K562 (cell line): ENCODE measurements at regions not wholly inside any gene's neighbourhood (a gene's known extent, or its start where the extent isn't known, plus 50 kb on each side); places are given as distances from the start of the nearest gene placed in this dataset.

ENCODE experiments used
- ATAC-seq: fragments of 200-7000 bp; cut with Tn5 transposase; 3 replicates; pipeline ENCODE4 v1.9.1; 2020; ENCODE audit warnings: moderate library complexity
- BruUV-seq: library from RNA; stranded (reverse); fragments of 400-500 nt; replicated peaks from 2 replicates; lab custom pipeline; 2021; lab: Mats Ljungman, UMichigan
- CTCF ChIA-PET: fragments of 300-600 bp; formaldehyde crosslinking; extraction: SDS; loops from one replicate; lab custom pipeline; 2021; ENCODE audit warnings: low intra/inter-chr PET ratio; lab: Yijun Ruan, JAX
- POLR2A ChIA-PET: fragments of 300-600, 350-650 bp; sonication (Branson Sonifier 250); formaldehyde crosslinking; extraction: SDS; loops from one replicate; lab custom pipeline; 2021; ENCODE audit warnings: antibody characterized with exemption, inconsistent platforms; lab: Yijun Ruan, JAX
- DNase-seq, 4 experiments: peaks; one replicate each; pipeline versions ENCODE4 v3.0.0 to v3.0.0-alpha.2; 2011 to 2018; ENCODE audit warnings: low spot score in 3 of 4, mixed read lengths in 3 of 4; ENCODE audit errors: extremely low read depth in 1 of 4
- FAIRE-seq: peaks from 2 replicates; lab custom pipeline; 2011; peaks lifted over from hg19 to GRCh38; lab: Jason Lieb, UNC
- H2AFZ ChIP-seq: 2 replicates; pipeline ENCODE4 v1.6.0; 2011; ENCODE audit warnings: low read depth, low read length, control low read depth, inconsistent platforms
- H3K27ac ChIP-seq: fragments of 200-600 bp; 3 replicates; pipeline ENCODE4 v1.8.0; 2011; ENCODE audit warnings: low read depth, mild to moderate bottlenecking, control low read depth, inconsistent platforms, low read length, moderate library complexity, mixed read lengths; ENCODE audit errors: extremely low read depth
- H3K27me3 ChIP-seq, 2 experiments: fragments of 300-600 bp in 1 of 2; 2 replicates in 1 of 2; 3 replicates in 1 of 2; pipeline versions ENCODE4 v1.6.0 to v1.8.0; 2011; ENCODE audit warnings: inconsistent platforms in 2 of 2, low read length in 2 of 2, mild to moderate bottlenecking in 1 of 2, mixed read lengths in 1 of 2, moderate library complexity in 1 of 2; ENCODE audit not compliant: control insufficient read depth in 2 of 2, insufficient read depth in 2 of 2
- H3K36me3 ChIP-seq: fragments of 300-600 bp; 3 replicates; pipeline ENCODE4 v1.8.0; 2011; ENCODE audit warnings: mild to moderate bottlenecking, low read length, inconsistent platforms; ENCODE audit not compliant: control insufficient read depth, insufficient read depth
- H3K4me1 ChIP-seq, 2 experiments: fragments of 200-600 bp in 1 of 2; replicated peaks in 1 of 2; 2 replicates in 1 of 2; 3 replicates in 1 of 2; pipeline versions ENCODE4 v1.5.1 to v1.8.0; 2011; ENCODE audit warnings: inconsistent platforms in 2 of 2, low read length in 2 of 2, mild to moderate bottlenecking in 1 of 2, mixed read lengths in 1 of 2, moderate library complexity in 1 of 2; ENCODE audit not compliant: control insufficient read depth in 2 of 2, insufficient read depth in 2 of 2
- H3K4me2 ChIP-seq: 2 replicates; pipeline ENCODE4 v1.6.1; 2011; ENCODE audit warnings: low read length, control low read depth, inconsistent platforms, mixed read lengths; ENCODE audit not compliant: insufficient read depth
- H3K4me3 ChIP-seq: fragments of 200-600 bp; sonication (generic), shearing (Covaris generic); 2 replicates; pipeline ENCODE4 v1.5.1; 2016; ENCODE audit warnings: control low read depth, inconsistent platforms
- H3K79me2 ChIP-seq: fragments of 200-600 bp; 3 replicates; pipeline ENCODE4 v1.8.0; 2011; ENCODE audit warnings: low read length, inconsistent platforms; ENCODE audit not compliant: control insufficient read depth, insufficient read depth
- H3K9ac ChIP-seq, 2 experiments: 2 replicates each; pipeline versions ENCODE4 v1.6.0 to v1.6.1; 2011; ENCODE audit warnings: low read depth in 2 of 2, low read length in 2 of 2, control low read depth in 1 of 2, inconsistent platforms in 1 of 2, mild to moderate bottlenecking in 1 of 2, mixed read lengths in 1 of 2; ENCODE audit not compliant: insufficient read depth in 1 of 2
- H3K9me1 ChIP-seq: one replicate; pipeline ENCODE4 v1.6.0; 2011; ENCODE audit warnings: inconsistent platforms, mild to moderate bottlenecking, low read length, moderate library complexity; ENCODE audit not compliant: control insufficient read depth, insufficient read depth
- H3K9me3 ChIP-seq: replicated peaks from 2 replicates; pipeline ENCODE4 v1.5.1; 2011; ENCODE audit warnings: low read depth, low read length, inconsistent platforms; ENCODE audit not compliant: control insufficient read depth, insufficient read depth
- H4K20me1 ChIP-seq: replicated peaks from 2 replicates; pipeline ENCODE4 v1.6.1; 2011; ENCODE audit warnings: low read length, inconsistent platforms, mixed read lengths; ENCODE audit not compliant: control insufficient read depth, insufficient read depth
- ATF1 ChIP-seq, 2 experiments: fragments of 450-650 bp in 1 of 2; IDR thresholded peaks; 2 replicates each; pipeline ENCODE4 v1.6.1; 2016; ENCODE audit warnings: missing compliant biosample characterization in 1 of 2, missing genetic modification characterization in 1 of 2
- BMI1 ChIP-seq: fragments of 150-350 bp; IDR thresholded peaks from 2 replicates; pipeline ENCODE4 v1.6.1; 2014; ENCODE audit warnings: low read length
- EGR1 ChIP-seq: fragments of 450-650 bp; conservative IDR thresholded peaks from 2 replicates; pipeline ENCODE4 v1.6.1; 2017; ENCODE audit warnings: mild to moderate bottlenecking
- MLLT1 ChIP-seq, 2 experiments: fragments of 450-650 bp; IDR thresholded peaks; 2 replicates each; pipeline ENCODE4 v1.6.1; 2016
- NFRKB ChIP-seq: fragments of 450-650 bp; IDR thresholded peaks from 2 replicates; pipeline ENCODE4 v1.6.1; 2016; ENCODE audit warnings: low read depth
- PPARD ChIP-seq: fragments of 250-450 bp; sonication (Bioruptor Pico); IDR thresholded peaks from 2 replicates; pipeline ENCODE4 v1.8.0; 2022; ENCODE audit warnings: inconsistent platforms, mild to moderate bottlenecking, moderate library complexity
- RFX1 ChIP-seq: fragments of 450-650 bp; IDR thresholded peaks from 2 replicates; pipeline ENCODE4 v1.6.1; 2016; ENCODE audit warnings: mild to moderate bottlenecking, moderate library complexity
- ZNF584 ChIP-seq: fragments of 200-800 bp; sonication (Bioruptor generic); IDR thresholded peaks from 2 replicates; pipeline ENCODE4 v1.6.1; 2016; ENCODE audit warnings: low read depth, mild to moderate bottlenecking, missing genetic modification characterization, missing compliant biosample characterization
- WGBS: fragments of 100-300 bp; shearing (Covaris generic); methylation state at CpG from one replicate; pipeline ENCODE4 v1.1.6; 2016; ENCODE audit warnings: low coverage, mixed read lengths; ENCODE audit not compliant: insufficient coverage; ENCODE audit errors: missing lambda C conversion rate; 5-methylcytosine and 5-hydroxymethylcytosine counted together
- in situ Hi-C: fragments of 300-500 bp; cut with MboI; formaldehyde crosslinking; loops from 4 replicates; pipeline ENCODE4 v1.15.0; 2018; ENCODE audit warnings: inconsistent platforms, mixed read lengths
- intact Hi-C: fragments of 100-400 bp; cut with micrococcal nuclease; formaldehyde crosslinking; loops from 2 replicates; pipeline ENCODE4 v1.14.2; 2022

GRCh38 chr15:92820236-92821021 is 79.7 kb upstream of the CHD2 start (continued):
- TF ChIP-seq MLLT1 (IDR thresholded peaks at IDR 0.05) (no peak; a peak in 2 of 4 replicates), ATF1 (CRISPR knock-in tag; IDR thresholded peaks at IDR 0.05) (no peak), ATF1 (tag; IDR thresholded peaks at IDR 0.05) (peak; percentile 46), RFX1 (peak; percentile 93), EGR1 (peak; percentile 92), ZNF584 (0 out of 2 replicates have a peak, but pooled peaks have one; percentile 31), NFRKB (peak; percentile 95), BMI1 (peak; percentile 59; the same call in 1 of the 2 replicates), PPARD (CRISPR knock-in tag) (no peak)
- TF ChIP-seq, all 486 proteins: peak for 79

- CTCF ChIA-PET = no interaction called here
- Histone ChIP-seq H3K9ac (no peak overlapping the region), H3K4me1 (peaks cover 24 to 32% of the 10 kb centered on the region in 2 experiments), H3K4me3 (no peak overlapping the region), H2AFZ (peak overlapping the region; percentile 54), H3K4me2 (no peak overlapping the region), H3K27ac (no peak overlapping the region), H4K20me1 (no peaks in the 10 kb centered on the region), H3K9me3 (no peaks in the 10 kb centered on the region), H3K79me2 (no peaks in the 10 kb centered on the region), H3K9me1 (no peaks in the 10 kb centered on the region), H3K36me3 (no peaks in the 10 kb centered on the region), H3K27me3 (no peaks in the 10 kb centered on the region)
- WGBS = 71% methylated on average over 5 of the region's 5 CpGs
- ATAC-seq = no peak
- peak; percentile 49 for FAIRE-seq
- BruUV-seq = no TSS peak
- intact Hi-C loops = no loop called here
- in situ Hi-C loops = no loop called here
- POLR2A ChIA-PET = interaction anchor here (0.5 to 5.0 kb wide), 6 partner anchors 10 to 86 kb away, joined by 3 to 58 read pairs (median 8); no protein-coding TSS in a partner anchor
- no peak for DNase-seq
Measured at GRCh38 chr15:92821491-92822116, 78.5 kb upstream of the CHD2 start.
